Erythroblast (primary cell): ENCODE measurements at regions not wholly inside any gene's neighbourhood (a gene's known extent, or its start where the extent isn't known, plus 50 kb on each side); places are given as distances from the start of the nearest gene placed in this dataset.

Source experiments
- GATA1 ChIP-seq: IDR thresholded peaks from 2 replicates; pipeline ENCODE4 v1.6.1; 2011; ENCODE audit warnings: low read depth, mild to moderate bottlenecking, control low read depth, low read length, moderate library complexity
- POLR2A ChIP-seq: IDR thresholded peaks from 2 replicates; pipeline ENCODE4 v1.6.1; 2011; ENCODE audit warnings: mild to moderate bottlenecking, low read length

DNA sequence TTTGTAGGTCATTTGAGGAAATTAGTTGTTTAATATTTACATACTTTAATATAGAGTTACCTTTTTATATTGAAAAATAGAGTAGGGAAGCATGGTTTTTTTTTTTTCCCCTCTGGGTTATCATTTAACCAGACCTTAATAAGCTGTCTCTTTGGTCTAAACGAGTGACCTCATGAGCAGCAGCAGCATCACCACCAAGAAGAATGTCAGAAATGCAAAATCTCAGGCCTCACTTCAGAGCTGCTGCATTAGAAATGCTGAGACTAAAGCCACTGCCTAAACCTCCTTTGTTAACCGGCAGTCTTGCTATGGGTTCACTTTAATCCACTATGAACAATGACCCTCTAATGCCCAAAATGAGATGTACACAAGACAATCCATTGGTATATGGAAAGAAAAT lies 733.7 kb upstream of the FAM98A start:
- TF ChIP-seq POLR2A, result no peak
- TF ChIP-seq GATA1, result no peak
